Heart right ventricle (tissue), 16 donors: ENCODE measurements at regions not wholly inside any gene's neighbourhood (a gene's known extent, or its start where the extent isn't known, plus 50 kb on each side); places are given as distances from the start of the nearest gene placed in this dataset.

Experiments used
- ATAC-seq, 8 donors: fragments of 200-7000 bp; cut with Tn5 transposase; one replicate each; pipeline ENCODE4 v1.9.1; 2020; ENCODE audit warnings: mild to moderate bottlenecking in 8 of 8, moderate library complexity in 8 of 8, moderate number of reproducible peaks in 1 of 8
- DNase-seq, 2 donors: peaks; one replicate each; pipeline ENCODE4 v3.0.0-alpha.2; 2020
- H3K27ac ChIP-seq, 10 donors: fragments of 200-600 bp; sonication (generic) in 2 of 10; one replicate each; pipeline versions ENCODE4 v1.5.0 to v1.8.0; 2020 to 2022; ENCODE audit warnings: mild to moderate bottlenecking in 3 of 10
- H3K27me3 ChIP-seq, 7 donors: fragments of 200-600 bp; one replicate each; pipeline ENCODE4 v1.8.0; 2021 to 2022; ENCODE audit warnings: mild to moderate bottlenecking in 2 of 7
- H3K36me3 ChIP-seq, 9 donors: fragments of 200-600 bp; sonication (generic) in 1 of 9; one replicate each; pipeline versions ENCODE4 v1.5.0 to v1.8.0; 2020 to 2022; ENCODE audit warnings: mild to moderate bottlenecking in 2 of 9
- H3K4me1 ChIP-seq, 9 donors: fragments of 200-600 bp; sonication (generic) in 1 of 9; one replicate each; pipeline versions ENCODE4 v1.5.0 to v1.8.0; 2020 to 2022; ENCODE audit warnings: mild to moderate bottlenecking in 4 of 9
- H3K4me3 ChIP-seq, 10 donors: fragments of 200-600 bp; sonication (generic) in 2 of 10; one replicate each; pipeline versions ENCODE4 v1.5.0 to v1.8.0; 2020 to 2022; ENCODE audit warnings: mild to moderate bottlenecking in 7 of 10, moderate library complexity in 2 of 10
- H3K9me3 ChIP-seq, 11 donors: fragments of 200-600 bp in 10 of 11; sonication (generic) in 2 of 11; one replicate each; pipeline versions ENCODE4 v1.5.0 to v1.8.0; 2013 to 2022; ENCODE audit warnings: mild to moderate bottlenecking in 2 of 11, control low read depth in 1 of 11, moderate library complexity in 1 of 11
- WGBS, 2 donors: extraction: QIAGEN DNeasy Blood & Tissue Kit; methylation state at CpG; one replicate each; pipeline ENCODE4 v1.1.7; 2013; ENCODE audit warnings: inconsistent platforms in 1 of 2; 5-methylcytosine and 5-hydroxymethylcytosine counted together
- intact Hi-C, 10 donors: fragments of 100-400 bp; cut with DNase I; formaldehyde crosslinking; loops; one replicate each; pipeline versions ENCODE4 v1.11.1 to v1.14.2; 2022
- TF ChIP-seq, protein P1 (sequence below), 9 donors: fragments of 200-600 bp; sonication (generic) in 2 of 9; IDR thresholded peaks; one replicate each; pipeline versions ENCODE4 v1.5.0 to v1.8.0; 2021 to 2022; ENCODE audit warnings: antibody characterized with exemption in 9 of 9, mild to moderate bottlenecking in 5 of 9, moderate library complexity in 1 of 9
- donor health status: Arrhythmogenic right ventricular cardiomyopathy.
- donor health status: ischemic (EF 13 %, LVEDD 7.1; RV severe dilation, severe dysfunction).
- donor health status: healthy with polysubstance abuse.
- donor health status: DM: no; HTN: yes; CAD: no.
- donor health status: DM: no; HTN: no; CAD: no.
- donor health status: ischemic (EF 25% LVEDD 6.9; RV normal size, moderate dysfunction).
- donor health status: ischemic (EF 25% LVEDD 5.7; RV mildly dilated, moderate dysfunction).
- donor health status: healthy.
- donor health status: DM: yes; HTN: yes; CAD: no.
- donor health status: Ischemic cardiomyopathy.
- donor health status: ischemic (EF 35%, LVEDD 5.7; RV mildly dilated, moderate dysfunction).
- donor health status: nonischemic (EF 11% LVEDD 7.7; RV severe dilation, severe dysfunction).
- donor health status: DM: yes; HTN: yes; CAD: no.
- donor health status: PGD.
- donor health status: ischemic (EF 29% LVEDD 5.4; RV normal size, mild dysfunction).
- donor health status: nonischemic (EF 23%, LVEDD 6.1; RV moderate dilation, normal function).

DNA sequence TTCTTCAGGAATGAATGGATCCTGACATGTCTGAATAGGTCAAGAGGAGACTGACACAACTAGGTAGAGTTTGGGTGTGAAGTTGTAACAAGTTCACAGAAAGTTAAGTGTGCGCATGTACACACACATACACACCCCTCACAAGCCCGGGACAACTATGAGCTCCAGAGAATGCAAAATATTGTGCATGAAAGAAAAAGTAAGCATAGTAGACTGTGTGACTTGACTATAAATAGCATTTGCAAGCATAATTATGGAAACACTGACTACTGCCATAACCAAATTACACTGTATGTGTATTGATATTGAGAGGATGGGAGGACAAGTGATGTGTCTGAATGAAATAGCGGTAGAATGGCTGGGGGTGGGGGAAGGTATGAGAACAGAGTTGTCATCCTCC is 157.1 kb upstream of the NCK2 start:
- ATAC-seq: no peak
- peaks cover 0 to 6% (median 0%) of the 10 kb centered on the region in 9 donors for H3K4me1 ChIP-seq
- no peak for DNase-seq
- no peaks in the 10 kb centered on the region for H3K27me3 ChIP-seq
- no peaks in the 10 kb centered on the region for H3K36me3 ChIP-seq
- intact Hi-C loops: loop anchor here in 1 of 10 donors (10.0 kb wide), 1 partner anchor 377 kb away; no protein-coding TSS in a partner anchor
- H3K4me3 ChIP-seq: no peak overlapping the region
- TF ChIP-seq, protein P1, sequence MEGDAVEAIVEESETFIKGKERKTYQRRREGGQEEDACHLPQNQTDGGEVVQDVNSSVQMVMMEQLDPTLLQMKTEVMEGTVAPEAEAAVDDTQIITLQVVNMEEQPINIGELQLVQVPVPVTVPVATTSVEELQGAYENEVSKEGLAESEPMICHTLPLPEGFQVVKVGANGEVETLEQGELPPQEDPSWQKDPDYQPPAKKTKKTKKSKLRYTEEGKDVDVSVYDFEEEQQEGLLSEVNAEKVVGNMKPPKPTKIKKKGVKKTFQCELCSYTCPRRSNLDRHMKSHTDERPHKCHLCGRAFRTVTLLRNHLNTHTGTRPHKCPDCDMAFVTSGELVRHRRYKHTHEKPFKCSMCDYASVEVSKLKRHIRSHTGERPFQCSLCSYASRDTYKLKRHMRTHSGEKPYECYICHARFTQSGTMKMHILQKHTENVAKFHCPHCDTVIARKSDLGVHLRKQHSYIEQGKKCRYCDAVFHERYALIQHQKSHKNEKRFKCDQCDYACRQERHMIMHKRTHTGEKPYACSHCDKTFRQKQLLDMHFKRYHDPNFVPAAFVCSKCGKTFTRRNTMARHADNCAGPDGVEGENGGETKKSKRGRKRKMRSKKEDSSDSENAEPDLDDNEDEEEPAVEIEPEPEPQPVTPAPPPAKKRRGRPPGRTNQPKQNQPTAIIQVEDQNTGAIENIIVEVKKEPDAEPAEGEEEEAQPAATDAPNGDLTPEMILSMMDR (IDR thresholded peaks at IDR 0.05): no peak
- H3K9me3 ChIP-seq: peaks cover 0 to 11% (median 0%) of the 10 kb centered on the region in 11 donors
- no peak overlapping the region for H3K27ac ChIP-seq
- 83 to 91% methylated on average over 3 of the region's 3 CpGs for WGBS, 2 donors

DNA sequence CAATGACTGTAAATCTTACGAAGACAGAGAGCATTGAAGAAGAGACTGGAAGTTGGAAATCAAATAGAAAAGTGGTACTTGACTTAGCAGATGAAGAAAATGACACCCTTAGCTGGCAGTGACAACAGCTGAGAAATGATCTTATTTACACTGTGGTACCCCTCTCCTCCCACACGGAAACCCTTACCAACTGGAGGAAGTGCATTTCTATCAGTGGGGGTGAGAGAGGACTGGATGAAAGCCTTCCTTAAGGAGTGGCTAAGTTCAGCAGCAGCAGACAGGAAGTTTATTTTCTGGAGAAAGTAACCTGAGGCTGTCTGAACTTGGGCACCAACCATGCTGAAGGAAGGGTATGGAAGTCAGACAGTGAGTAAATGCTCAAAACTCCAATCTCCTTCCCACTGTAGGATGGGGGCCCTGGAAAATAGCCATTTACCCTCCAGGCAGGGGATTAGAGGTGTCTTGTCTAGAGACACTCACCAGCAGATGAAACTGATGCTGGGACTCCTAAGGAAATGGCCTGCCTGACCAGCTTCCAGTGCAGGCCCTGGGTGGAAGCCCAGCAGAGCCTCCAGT is 160.2 kb upstream of the NCK2 start:
- Histone ChIP-seq H3K4me3 (no peak overlapping the region), H3K27me3 (no peaks in the 10 kb centered on the region), H3K4me1 (no peaks in the 10 kb centered on the region), H3K9me3 (peaks cover 0 to 11% (median 0%) of the 10 kb centered on the region in 11 donors), H3K36me3 (no peaks in the 10 kb centered on the region), H3K27ac (no peak overlapping the region)
- no peak for ATAC-seq
- intact Hi-C loops: loop anchor here in 1 of 10 donors (10.0 kb wide), 1 partner anchor 380 kb away; no protein-coding TSS in a partner anchor
- 61 to 81% methylated on average over 2 of the region's 2 CpGs for WGBS, 2 donors
- DNase-seq: no peak
- TF ChIP-seq, protein P1 (IDR thresholded peaks at IDR 0.05): no peak

DNA sequence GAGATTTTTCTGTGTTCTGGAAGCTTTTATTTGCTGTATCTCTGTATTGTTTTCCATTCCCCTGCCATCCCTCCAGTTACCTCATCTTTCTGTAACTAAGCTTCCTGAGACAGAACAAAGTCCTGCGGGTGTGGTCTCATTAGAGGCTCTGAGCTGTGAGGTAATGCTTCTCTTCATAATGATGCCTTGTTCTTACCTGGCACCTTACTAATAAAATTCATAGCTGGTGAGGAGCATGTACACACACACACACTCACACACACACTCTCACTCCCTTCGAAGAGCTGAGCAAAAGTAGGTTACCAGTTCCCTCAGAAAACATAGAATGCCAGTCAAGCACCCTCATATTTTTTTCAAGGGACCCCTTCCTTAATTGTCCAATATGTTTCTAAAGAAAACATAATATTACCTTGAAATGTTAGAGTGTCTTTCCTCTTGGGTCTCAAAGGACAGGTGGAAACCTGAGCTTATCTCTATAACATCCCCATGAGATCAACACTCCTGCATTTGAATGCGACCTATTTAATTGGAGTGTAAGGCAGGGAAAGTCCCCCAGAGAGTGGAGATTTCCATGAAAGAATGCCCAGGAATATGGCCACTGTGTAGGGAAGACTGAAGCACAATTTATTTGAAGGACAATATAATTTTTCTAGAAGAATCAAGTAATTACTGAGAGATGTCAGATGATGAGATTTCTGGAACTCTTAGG is 161.6 kb upstream of the NCK2 start:
- Histone ChIP-seq H3K27me3 (no peaks in the 10 kb centered on the region), H3K4me1 (no peaks in the 10 kb centered on the region), H3K9me3 (no peaks in the 10 kb centered on the region), H3K36me3 (no peaks in the 10 kb centered on the region), H3K4me3 (no peak overlapping the region), H3K27ac (no peak overlapping the region)
- 81 to 84% methylated on average over 3 of the region's 3 CpGs for WGBS, 2 donors
- TF ChIP-seq, protein P1 (IDR thresholded peaks at IDR 0.05): no peak
- ATAC-seq (no peak), DNase-seq (no peak)
- intact Hi-C loops: loop anchor here in 1 of 10 donors (10.0 kb wide), 1 partner anchor 382 kb away; no protein-coding TSS in a partner anchor

DNA sequence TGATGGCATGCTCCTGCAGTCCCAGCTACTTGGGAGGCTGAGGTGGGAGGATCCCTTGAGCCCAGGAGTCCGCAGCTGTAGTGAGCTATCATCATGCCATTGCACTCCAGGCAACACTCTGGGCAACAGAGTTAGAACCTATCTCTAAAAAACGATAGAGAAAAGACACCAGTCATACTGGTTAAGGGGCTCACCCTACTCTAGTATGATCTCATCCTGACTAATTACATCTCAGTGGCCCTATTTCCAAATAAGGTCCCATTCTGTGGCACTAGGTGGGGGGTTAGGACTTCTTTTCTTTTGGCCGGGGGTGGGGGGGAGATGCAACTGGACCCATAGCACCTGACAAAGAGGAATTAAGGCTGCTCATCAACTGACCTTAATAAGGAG is 163.2 kb upstream of the NCK2 start:
- intact Hi-C loops: loop anchor here in 1 of 10 donors (10.0 kb wide), 1 partner anchor 383 kb away; no protein-coding TSS in a partner anchor
- WGBS, 2 donors: 89% methylated on average over 3 of the region's 3 CpGs
- ATAC-seq: no peak

More for the DNA sequence above, 163.2 kb upstream of the NCK2 start:
- Histone ChIP-seq H3K27me3 (no peaks in the 10 kb centered on the region), H3K9me3 (no peaks in the 10 kb centered on the region), H3K4me3 (no peak overlapping the region), H3K36me3 (no peaks in the 10 kb centered on the region), H3K27ac (no peak overlapping the region), H3K4me1 (peaks cover under 1 to 5% (median 4%) of the 10 kb centered on the region in 9 donors)
- TF ChIP-seq, protein P1 (IDR thresholded peaks at IDR 0.05): no peak
- no peak for DNase-seq
